ENCODE measurements at regions not wholly inside any gene's neighbourhood (a gene's known extent, or its start where the extent isn't known, plus 50 kb on each side); places are given as distances from the start of the nearest gene placed in this dataset.

DNA sequence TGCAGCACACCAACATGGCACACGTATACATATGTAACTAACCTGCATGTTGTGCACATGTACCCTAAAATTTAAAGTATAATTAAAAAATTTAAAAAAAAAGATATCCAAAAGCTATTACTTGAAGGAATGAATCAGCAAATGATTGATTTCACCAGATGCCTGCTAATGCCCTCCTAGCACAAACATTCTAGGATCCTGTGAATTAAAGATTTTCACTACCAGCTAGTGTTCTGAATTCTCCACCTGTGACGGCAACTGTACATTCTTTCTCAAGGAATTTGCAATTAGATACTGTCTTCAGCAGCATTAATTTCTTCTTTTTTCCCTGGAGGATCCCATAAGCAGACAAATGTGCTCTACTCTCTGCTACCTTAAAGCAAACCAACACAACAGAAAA is 694.9 kb downstream of the NTRK3 start:
- TF ChIP-seq, protein P1, sequence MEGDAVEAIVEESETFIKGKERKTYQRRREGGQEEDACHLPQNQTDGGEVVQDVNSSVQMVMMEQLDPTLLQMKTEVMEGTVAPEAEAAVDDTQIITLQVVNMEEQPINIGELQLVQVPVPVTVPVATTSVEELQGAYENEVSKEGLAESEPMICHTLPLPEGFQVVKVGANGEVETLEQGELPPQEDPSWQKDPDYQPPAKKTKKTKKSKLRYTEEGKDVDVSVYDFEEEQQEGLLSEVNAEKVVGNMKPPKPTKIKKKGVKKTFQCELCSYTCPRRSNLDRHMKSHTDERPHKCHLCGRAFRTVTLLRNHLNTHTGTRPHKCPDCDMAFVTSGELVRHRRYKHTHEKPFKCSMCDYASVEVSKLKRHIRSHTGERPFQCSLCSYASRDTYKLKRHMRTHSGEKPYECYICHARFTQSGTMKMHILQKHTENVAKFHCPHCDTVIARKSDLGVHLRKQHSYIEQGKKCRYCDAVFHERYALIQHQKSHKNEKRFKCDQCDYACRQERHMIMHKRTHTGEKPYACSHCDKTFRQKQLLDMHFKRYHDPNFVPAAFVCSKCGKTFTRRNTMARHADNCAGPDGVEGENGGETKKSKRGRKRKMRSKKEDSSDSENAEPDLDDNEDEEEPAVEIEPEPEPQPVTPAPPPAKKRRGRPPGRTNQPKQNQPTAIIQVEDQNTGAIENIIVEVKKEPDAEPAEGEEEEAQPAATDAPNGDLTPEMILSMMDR (tag by site-specific recombination; IDR thresholded peaks at IDR 0.05) = no peak
- TF ChIP-seq MZF1 (tag by site-specific recombination; IDR thresholded peaks at IDR 0.05; ENCODE audit: borderline replicate concordance) (no peak), ZNF777 (tag by site-specific recombination; IDR thresholded peaks at IDR 0.05; ENCODE audit: borderline replicate concordance) (no peak), HOXC10 (CRISPR knock-in tag; IDR thresholded peaks at IDR 0.05) (no peak), EGR2 (tag by site-specific recombination; IDR thresholded peaks at IDR 0.05; ENCODE audit: low read depth) (no peak), ZNF792 (tag by site-specific recombination; IDR thresholded peaks at IDR 0.05) (no peak), ZBTB7A (tag by site-specific recombination; IDR thresholded peaks at IDR 0.05; ENCODE audit: low read depth) (no peak), REPIN1 (tag by site-specific recombination; IDR thresholded peaks at IDR 0.05; ENCODE audit: low read depth) (no peak), SETDB1 (IDR thresholded peaks at IDR 0.05; ENCODE audit: insufficient read length, low read length) (no peak), YY1 (tag by site-specific recombination; IDR thresholded peaks at IDR 0.05) (no peak), ZFP3 (tag by site-specific recombination; IDR thresholded peaks at IDR 0.05; ENCODE audit: low read depth) (no peak)
- TF ChIP-seq, protein P2, sequence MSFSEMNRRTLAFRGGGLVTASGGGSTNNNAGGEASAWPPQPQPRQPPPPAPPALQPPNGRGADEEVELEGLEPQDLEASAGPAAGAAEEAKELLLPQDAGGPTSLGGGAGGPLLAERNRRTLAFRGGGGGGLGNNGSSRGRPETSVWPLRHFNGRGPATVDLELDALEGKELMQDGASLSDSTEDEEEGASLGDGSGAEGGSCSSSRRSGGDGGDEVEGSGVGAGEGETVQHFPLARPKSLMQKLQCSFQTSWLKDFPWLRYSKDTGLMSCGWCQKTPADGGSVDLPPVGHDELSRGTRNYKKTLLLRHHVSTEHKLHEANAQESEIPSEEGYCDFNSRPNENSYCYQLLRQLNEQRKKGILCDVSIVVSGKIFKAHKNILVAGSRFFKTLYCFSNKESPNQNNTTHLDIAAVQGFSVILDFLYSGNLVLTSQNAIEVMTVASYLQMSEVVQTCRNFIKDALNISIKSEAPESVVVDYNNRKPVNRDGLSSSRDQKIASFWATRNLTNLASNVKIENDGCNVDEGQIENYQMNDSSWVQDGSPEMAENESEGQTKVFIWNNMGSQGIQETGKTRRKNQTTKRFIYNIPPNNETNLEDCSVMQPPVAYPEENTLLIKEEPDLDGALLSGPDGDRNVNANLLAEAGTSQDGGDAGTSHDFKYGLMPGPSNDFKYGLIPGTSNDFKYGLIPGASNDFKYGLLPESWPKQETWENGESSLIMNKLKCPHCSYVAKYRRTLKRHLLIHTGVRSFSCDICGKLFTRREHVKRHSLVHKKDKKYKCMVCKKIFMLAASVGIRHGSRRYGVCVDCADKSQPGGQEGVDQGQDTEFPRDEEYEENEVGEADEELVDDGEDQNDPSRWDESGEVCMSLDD (tag by site-specific recombination; IDR thresholded peaks at IDR 0.05) = no peak
- TF ChIP-seq, protein P3, sequence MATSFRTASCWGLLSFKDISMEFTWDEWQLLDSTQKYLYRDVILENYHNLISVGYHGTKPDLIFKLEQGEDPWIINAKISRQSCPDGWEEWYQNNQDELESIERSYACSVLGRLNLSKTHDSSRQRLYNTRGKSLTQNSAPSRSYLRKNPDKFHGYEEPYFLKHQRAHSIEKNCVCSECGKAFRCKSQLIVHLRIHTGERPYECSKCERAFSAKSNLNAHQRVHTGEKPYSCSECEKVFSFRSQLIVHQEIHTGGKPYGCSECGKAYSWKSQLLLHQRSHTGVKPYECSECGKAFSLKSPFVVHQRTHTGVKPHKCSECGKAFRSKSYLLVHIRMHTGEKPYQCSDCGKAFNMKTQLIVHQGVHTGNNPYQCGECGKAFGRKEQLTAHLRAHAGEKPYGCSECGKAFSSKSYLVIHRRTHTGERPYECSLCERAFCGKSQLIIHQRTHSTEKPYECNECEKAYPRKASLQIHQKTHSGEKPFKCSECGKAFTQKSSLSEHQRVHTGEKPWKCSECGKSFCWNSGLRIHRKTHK (tag by site-specific recombination; IDR thresholded peaks at IDR 0.05) = no peak
